ENCODE measurements at regions not wholly inside any gene's neighbourhood (a gene's known extent, or its start where the extent isn't known, plus 50 kb on each side); places are given as distances from the start of the nearest gene placed in this dataset.
A peak's percentile ranks its signal among the peaks of the same experiment; 100 is the strongest.

DNA sequence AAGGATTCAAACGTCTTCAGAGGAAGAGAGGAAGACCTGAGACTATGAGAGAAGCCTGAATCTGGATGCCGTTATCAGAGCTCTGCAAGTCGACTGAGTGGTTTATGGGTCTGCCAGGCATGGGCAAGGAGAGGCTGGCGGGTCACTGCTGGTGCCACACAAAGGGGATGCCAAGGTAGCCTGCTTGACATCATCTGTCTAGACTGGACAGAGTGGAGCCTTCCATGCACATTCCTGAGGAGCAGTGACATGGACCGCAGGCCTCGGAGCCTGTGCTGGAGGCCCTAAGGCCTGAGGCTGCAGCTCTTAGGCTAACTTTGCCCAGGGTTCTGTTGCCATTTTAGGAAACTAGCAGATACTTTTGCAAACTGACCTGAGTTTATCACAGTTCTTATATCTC, 127.4 kb downstream of the WT1 start:
- no peak for DNase-seq (ENCODE audit: low spot score)
- H3K27ac Mint-ChIP-seq = no peak overlapping the region
- peak in 1 of 2 donors; percentile 24 for ATAC-seq
- H3K36me3 Mint-ChIP-seq = no peaks in the 10 kb centered on the region
- H3K27me3 Mint-ChIP-seq = peaks cover 0 to 6% of the 10 kb centered on the region in 2 donors
- peaks cover 0 to under 1% of the 10 kb centered on the region in 2 donors for H3K4me1 Mint-ChIP-seq (ENCODE audit: low read depth in 2 of 2)
- no peaks in the 10 kb centered on the region for H3K9me3 Mint-ChIP-seq
- H3K4me3 Mint-ChIP-seq = no peak overlapping the region

DNA sequence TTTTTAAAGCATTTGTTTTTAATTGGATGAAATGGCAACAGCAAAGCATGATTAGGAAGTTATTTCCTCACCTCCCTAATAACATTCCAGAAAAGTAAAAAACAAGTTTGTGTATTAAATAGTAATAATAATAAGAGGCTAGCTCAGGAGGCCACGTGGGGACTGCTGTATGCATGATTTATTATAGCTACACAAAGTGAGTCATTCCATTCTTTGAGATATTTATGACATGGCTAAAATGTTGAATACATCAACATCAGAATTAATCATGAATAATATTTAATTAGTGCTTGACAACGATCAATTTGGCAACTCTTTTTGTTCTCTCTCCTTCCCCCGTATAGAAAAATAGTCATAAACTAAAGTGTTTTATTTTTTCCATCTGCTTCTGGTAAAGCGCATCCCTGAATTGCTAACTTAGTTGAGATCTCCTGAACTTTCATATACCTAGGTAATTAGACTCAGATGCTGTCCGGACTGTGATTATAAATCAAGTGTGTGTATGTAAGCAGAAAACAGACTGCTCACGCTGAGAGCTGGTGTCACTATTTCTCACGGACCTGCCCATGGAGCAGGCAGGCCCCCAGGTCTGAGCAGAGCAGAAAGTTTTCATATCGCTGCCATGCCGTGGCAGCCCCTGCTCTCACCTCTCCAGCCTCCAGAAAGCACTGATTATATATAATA, 125.7 kb downstream of the WT1 start:
- peaks cover 0 to 2% of the 10 kb centered on the region in 2 donors for H3K4me1 Mint-ChIP-seq (ENCODE audit: low read depth in 2 of 2)
- H3K4me3 Mint-ChIP-seq = no peak overlapping the region
- DNase-seq (ENCODE audit: low spot score) (no peak), ATAC-seq (no peak)
- H3K9me3 Mint-ChIP-seq = no peaks in the 10 kb centered on the region
- no peaks in the 10 kb centered on the region for H3K36me3 Mint-ChIP-seq
- H3K27me3 Mint-ChIP-seq = peaks cover 0 to 8% of the 10 kb centered on the region in 2 donors
- H3K27ac Mint-ChIP-seq = no peak overlapping the region

DNA sequence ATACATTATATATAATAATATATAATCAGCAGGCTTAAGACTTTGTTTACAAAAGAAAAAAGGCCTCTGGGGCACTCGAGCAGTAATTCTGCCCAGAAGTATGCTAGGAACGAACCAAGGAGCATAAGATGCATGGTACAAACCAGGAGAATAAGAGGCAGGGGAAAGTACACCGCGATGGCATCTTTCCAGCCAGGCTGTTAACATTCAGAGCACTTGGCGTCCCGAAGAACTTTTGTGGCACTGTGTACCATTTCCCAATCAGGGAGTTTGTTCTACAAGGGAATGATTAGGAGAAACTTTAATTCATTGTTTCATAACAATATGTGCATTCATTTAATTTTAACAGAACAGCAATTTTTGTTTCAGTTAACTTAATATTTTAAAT, 125.1 kb downstream of the WT1 start:
- Mint-ChIP-seq H3K27me3 (peaks cover 0 to 8% of the 10 kb centered on the region in 2 donors), H3K4me3 (no peak overlapping the region), H3K4me1 (ENCODE audit: low read depth in 2 of 2) (peaks cover 0 to 2% of the 10 kb centered on the region in 2 donors), H3K27ac (no peak overlapping the region), H3K9me3 (no peaks in the 10 kb centered on the region), H3K36me3 (no peaks in the 10 kb centered on the region)
- DNase-seq (ENCODE audit: low spot score) (no peak), ATAC-seq (no peak)

DNA sequence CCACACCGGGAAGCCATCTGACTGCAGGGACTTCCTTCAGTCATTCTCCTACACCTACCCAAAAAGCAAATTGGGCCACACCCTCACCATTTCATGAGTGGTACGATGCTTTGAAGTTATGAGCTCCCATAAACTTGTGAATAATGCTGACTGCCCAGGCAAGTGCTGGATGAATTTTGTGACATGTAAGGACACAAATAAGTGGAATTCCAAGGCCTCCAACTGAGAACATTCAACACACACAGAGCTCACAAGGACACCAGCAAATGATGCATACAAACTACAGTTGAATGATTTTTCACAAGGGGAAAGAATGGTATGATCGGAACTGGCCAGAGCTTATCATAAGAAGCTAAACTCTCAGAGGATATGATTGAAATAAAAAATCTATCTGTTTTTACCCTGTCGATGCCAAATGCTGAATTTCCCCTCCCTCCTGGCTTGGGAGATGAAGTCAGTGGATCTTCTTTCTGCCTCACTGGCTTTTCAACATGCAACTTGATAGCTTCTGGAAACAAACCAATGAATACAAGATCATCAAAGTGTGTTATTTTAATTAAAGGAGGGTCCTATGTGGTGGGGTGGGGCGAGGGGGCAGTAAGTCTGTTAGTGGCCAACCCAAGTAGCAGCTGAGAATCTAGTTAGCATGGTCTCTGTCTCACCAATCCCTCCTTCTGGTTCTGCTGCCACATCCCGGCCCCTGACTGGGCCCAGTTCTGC, 123.8 kb downstream of the WT1 start:
- no peak for ATAC-seq
- no peaks in the 10 kb centered on the region for H3K36me3 Mint-ChIP-seq
- peaks cover 0 to 8% of the 10 kb centered on the region in 2 donors for H3K27me3 Mint-ChIP-seq
- no peak overlapping the region for H3K27ac Mint-ChIP-seq
- no peaks in the 10 kb centered on the region for H3K9me3 Mint-ChIP-seq
- no peak overlapping the region for H3K4me3 Mint-ChIP-seq
- no peak for DNase-seq (ENCODE audit: low spot score)
- peaks cover 0 to 2% of the 10 kb centered on the region in 2 donors for H3K4me1 Mint-ChIP-seq (ENCODE audit: low read depth in 2 of 2)

DNA sequence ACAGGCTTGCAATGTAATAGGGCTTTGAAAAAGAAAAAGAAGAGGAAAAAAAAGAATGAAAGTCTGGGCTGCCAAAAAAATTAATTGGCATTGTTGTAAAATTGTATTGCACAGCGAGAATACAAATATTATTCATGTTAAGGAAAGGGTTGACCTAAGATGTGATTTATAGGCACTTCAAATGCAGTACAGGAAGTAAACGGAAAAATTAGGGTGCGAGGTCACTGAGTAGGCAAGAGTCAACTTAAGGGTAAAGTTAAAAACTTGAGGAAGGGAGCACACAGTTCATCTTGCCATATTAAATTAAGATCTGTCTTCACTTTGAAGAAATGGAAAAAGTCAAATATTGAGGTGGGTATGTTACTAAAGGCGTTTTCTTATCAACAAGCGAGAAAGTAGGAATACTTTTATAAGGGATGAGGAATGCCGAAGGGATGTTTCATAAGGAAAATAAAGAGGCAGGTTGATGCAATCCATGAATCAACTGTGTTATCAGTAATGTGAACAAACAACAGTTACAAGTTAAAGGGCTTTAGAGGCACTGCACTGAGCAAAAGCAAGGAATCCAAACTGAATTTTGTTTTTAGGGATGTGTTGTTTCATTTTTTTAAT, 123.0 kb downstream of the WT1 start:
- no peak for ATAC-seq
- H3K4me1 Mint-ChIP-seq (ENCODE audit: low read depth in 2 of 2) = peaks cover 2 to 6% of the 10 kb centered on the region in 2 donors
- no peak overlapping the region for H3K4me3 Mint-ChIP-seq
- H3K9me3 Mint-ChIP-seq = no peaks in the 10 kb centered on the region
- no peaks in the 10 kb centered on the region for H3K36me3 Mint-ChIP-seq
- no peak overlapping the region for H3K27ac Mint-ChIP-seq
- H3K27me3 Mint-ChIP-seq = peaks cover 0 to 8% of the 10 kb centered on the region in 2 donors
- DNase-seq (ENCODE audit: low spot score) = no peak

DNA sequence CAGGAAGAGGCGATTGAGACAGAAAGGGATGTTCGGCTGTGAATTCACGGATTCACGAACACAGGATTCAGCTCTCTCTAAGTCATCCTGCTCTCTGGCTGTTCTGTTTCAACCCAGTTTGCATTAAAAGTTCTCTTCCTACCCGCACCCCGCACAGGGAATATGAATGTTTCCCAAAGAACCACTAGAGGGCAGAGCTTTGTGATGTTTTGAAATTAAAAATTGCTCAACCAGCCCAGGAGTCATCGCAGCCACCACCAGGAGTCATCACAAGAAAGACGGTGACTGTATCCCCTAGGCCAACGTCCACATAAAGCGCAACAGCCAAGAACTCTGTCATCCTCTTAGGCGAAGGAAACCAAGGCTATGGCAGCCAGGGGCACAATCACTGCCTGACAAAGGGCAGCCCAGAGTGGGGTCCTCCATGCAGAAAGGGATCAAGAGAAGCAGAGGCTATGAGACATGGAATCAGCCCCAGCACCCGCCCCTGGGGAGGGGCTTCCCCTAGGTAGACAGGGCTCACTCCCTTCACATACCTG, 122.4 kb downstream of the WT1 start:
- H3K27ac Mint-ChIP-seq = no peak overlapping the region
- no peaks in the 10 kb centered on the region for H3K9me3 Mint-ChIP-seq
- peaks cover 0 to 8% of the 10 kb centered on the region in 2 donors for H3K27me3 Mint-ChIP-seq
- no peaks in the 10 kb centered on the region for H3K36me3 Mint-ChIP-seq
- ATAC-seq (peak; percentile 74 to 78), DNase-seq (ENCODE audit: low spot score) (no peak)
- no peak overlapping the region for H3K4me3 Mint-ChIP-seq
- H3K4me1 Mint-ChIP-seq (ENCODE audit: low read depth in 2 of 2) = peaks cover 9 to 11% of the 10 kb centered on the region in 2 donors

DNA sequence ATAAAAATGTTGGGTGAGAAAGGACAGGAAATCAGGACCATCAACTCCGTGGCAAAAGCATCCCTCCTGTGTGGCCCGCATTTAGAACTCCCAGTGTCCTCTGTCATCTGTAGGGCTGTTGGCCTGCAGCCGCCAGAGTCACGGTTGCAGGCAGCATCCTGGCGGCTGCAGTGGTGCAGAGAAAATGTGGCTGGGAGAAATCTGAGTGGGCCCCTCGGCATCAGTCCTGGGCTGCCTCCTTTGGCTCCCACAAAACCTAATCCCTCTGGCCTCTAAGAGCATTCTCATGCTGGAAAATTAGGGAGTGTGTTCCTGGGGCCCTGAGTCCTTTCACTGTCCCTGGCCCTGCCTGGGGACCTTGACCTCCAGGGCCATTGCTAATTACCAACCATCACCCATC, 121.9 kb downstream of the WT1 start:
- no peaks in the 10 kb centered on the region for H3K36me3 Mint-ChIP-seq
- H3K27me3 Mint-ChIP-seq = peaks cover 0 to 8% of the 10 kb centered on the region in 2 donors
- H3K4me1 Mint-ChIP-seq (ENCODE audit: low read depth in 2 of 2) = peaks cover 10 to 13% of the 10 kb centered on the region in 2 donors
- no peak for ATAC-seq
- no peak for DNase-seq (ENCODE audit: low spot score)
- H3K27ac Mint-ChIP-seq = no peak overlapping the region
- H3K9me3 Mint-ChIP-seq = no peaks in the 10 kb centered on the region
- no peak overlapping the region for H3K4me3 Mint-ChIP-seq

DNA sequence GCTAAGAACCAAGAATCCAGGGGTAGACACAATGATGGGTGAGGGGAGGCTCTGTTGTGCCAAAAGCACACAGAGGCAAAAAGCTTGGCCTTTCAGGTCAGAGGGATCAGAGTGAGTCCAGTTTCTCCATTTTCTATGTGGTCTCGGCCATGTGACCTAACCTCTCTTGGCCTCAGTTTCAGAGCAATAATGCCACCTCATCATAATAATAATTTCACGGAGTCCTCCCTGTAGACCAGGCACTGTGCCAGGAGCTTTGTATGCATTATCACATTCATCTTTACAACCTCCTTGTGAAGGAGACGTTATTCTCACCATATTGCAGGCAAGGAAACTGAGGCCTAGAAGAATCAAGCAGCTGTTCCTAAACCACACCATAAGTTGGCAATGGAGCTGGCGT, 120.2 kb downstream of the WT1 start:
- ATAC-seq = no peak
- Mint-ChIP-seq H3K9me3 (no peaks in the 10 kb centered on the region), H3K36me3 (no peaks in the 10 kb centered on the region), H3K4me3 (no peak overlapping the region), H3K4me1 (ENCODE audit: low read depth in 2 of 2) (peaks cover 10 to 13% of the 10 kb centered on the region in 2 donors), H3K27me3 (peaks cover 7% of the 10 kb centered on the region in 2 donors), H3K27ac (no peak overlapping the region)
- DNase-seq (ENCODE audit: low spot score) = no peak

DNA sequence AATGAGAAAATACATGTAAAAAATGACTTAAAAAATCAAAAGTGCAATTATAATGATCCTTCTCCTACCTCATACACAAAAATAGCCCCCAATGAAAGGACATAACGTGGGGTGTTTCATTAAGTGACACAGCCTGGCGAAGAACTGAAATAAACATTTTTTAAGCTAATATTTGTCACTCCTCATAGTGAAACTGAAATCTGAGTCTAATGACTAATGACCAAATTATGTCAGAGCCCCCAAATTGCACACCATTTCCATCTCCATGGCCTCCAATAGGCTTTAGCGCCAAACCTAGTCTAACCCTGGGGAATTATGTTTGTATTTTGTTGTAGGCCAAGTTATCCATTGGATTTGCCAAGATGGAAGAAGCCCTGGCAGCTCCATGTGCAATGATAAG, 119.1 kb downstream of the WT1 start:
- no peaks in the 10 kb centered on the region for H3K36me3 Mint-ChIP-seq
- ATAC-seq (no peak), DNase-seq (ENCODE audit: low spot score) (no peak)
- H3K4me3 Mint-ChIP-seq = no peak overlapping the region
- H3K4me1 Mint-ChIP-seq (ENCODE audit: low read depth in 2 of 2) = peaks cover 10 to 13% of the 10 kb centered on the region in 2 donors
- peaks cover 9 to 14% of the 10 kb centered on the region in 2 donors for H3K27me3 Mint-ChIP-seq
- no peaks in the 10 kb centered on the region for H3K9me3 Mint-ChIP-seq
- no peak overlapping the region for H3K27ac Mint-ChIP-seq

DNA sequence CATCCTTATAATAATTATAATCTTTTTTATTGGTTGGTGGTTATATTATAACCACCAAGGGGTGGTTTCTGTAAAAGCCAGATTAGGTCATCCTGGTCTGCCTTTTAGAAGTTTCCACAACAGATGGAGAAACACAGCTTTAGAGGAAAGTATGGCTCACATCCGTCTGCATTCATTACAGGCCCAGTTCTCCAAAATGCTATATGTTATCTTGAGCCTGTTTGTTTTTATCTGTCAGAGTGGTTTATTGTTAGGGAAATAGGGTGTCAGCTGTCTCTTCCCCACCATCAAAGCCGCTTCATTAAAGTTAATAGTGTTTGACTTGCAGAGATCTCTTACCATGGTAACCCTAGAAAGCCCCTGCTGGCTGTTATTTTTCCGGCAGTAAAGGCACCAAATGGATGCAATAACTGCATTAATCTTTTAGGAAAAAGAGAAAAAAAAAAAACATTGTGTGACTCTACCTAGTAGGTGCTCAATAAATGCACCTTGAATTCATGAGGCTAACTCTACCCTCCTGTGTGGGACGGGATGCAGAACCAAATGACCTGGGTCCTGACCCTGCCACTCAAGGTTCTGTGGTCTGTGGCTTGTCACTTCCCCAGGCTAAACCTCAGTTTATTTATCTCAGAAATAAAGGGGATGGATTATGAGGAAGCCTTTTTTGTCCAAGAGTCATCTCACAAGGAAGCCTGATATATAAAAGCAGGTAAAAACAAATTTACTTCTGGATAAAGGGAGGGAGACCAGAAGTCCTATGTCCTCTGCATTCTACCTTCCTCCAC, 118.3 kb downstream of the WT1 start:
- H3K36me3 Mint-ChIP-seq = no peaks in the 10 kb centered on the region
- no peak overlapping the region for H3K4me3 Mint-ChIP-seq
- H3K9me3 Mint-ChIP-seq = no peaks in the 10 kb centered on the region
- H3K4me1 Mint-ChIP-seq (ENCODE audit: low read depth in 2 of 2) = peaks cover 10 to 13% of the 10 kb centered on the region in 2 donors
- H3K27me3 Mint-ChIP-seq = peaks cover 7 to 14% of the 10 kb centered on the region in 2 donors
- ATAC-seq (no peak), DNase-seq (ENCODE audit: low spot score) (no peak)
- no peak overlapping the region for H3K27ac Mint-ChIP-seq

DNA sequence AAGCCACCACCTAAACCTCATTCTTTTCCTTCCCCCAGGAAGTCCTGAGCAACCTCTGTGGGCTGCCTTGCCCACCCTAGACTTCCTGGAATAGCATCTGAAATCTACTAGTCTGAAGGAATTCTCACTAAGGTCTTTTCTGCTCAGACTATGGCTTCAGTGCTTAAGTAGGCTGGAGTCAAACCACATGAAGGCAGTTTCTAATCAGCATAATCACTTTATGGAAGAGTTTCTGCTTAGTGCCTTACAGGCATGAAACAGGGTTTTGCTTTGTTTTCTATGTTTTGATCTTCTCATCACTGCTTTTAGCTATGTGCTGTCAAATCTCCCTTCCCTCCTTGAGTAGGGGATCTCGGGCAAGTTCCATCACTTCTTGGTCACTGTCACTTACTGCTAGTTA, 117.7 kb downstream of the WT1 start:
- Mint-ChIP-seq H3K4me3 (no peak overlapping the region), H3K4me1 (ENCODE audit: low read depth in 2 of 2) (peaks cover 10 to 13% of the 10 kb centered on the region in 2 donors), H3K27ac (no peak overlapping the region), H3K9me3 (no peaks in the 10 kb centered on the region), H3K27me3 (peaks cover 9 to 14% of the 10 kb centered on the region in 2 donors), H3K36me3 (no peaks in the 10 kb centered on the region)
- no peak for DNase-seq (ENCODE audit: low spot score)
- ATAC-seq = no peak

DNA sequence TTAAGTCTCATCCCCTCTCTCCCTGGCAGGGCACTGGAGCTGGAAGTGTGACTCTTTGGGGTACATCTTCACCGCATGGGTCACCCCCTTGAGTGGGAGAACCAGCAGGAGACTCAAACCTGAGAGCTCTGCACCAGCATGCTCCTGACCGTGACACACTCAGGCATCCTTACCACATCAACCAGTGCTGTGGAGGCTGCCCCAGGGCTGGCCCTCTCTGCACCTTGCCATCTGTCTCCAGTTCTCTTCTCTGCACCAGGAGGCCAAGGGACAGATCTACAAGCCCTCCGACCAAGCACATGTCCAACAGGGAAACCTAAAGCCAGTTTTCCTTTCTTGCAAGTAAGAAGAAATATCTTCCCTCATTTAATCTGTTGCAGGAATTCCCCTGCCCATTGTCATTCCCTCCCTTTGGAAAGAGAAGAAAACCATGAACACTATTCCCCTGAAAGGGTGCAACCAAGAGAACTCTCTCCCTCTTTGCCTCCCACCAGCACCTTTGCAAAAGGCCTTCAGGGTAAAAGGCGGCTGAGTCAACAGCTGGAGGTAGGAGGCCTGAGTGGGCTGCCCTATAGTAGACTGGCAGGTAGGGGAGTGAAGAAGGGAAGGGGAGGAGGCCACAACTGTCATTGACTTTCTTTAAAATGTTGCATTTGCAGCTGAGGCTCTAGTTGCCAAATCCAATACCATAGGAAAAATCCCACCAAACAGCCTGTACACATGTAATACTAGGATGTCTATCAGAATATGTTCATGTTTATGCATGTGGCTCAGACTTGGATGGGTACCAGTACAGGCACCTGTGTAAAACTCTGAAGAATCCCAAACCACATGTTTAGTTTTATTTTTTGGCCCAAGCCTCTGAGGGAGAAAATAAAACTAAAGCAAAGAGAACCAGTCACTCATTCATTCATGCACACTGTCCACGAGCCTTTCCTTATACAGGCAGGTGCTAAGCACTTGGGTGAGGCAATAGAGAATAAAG, 117.0 kb downstream of the WT1 start:
- DNase-seq (ENCODE audit: low spot score) = no peak
- peaks cover 10 to 11% of the 10 kb centered on the region in 2 donors for H3K4me1 Mint-ChIP-seq (ENCODE audit: low read depth in 2 of 2)
- no peaks in the 10 kb centered on the region for H3K36me3 Mint-ChIP-seq
- H3K27ac Mint-ChIP-seq = no peak overlapping the region
- H3K4me3 Mint-ChIP-seq = no peak overlapping the region
- ATAC-seq = peak; percentile 44 to 56
- H3K27me3 Mint-ChIP-seq = peaks cover 7 to 17% of the 10 kb centered on the region in 2 donors
- H3K9me3 Mint-ChIP-seq = no peaks in the 10 kb centered on the region

DNA sequence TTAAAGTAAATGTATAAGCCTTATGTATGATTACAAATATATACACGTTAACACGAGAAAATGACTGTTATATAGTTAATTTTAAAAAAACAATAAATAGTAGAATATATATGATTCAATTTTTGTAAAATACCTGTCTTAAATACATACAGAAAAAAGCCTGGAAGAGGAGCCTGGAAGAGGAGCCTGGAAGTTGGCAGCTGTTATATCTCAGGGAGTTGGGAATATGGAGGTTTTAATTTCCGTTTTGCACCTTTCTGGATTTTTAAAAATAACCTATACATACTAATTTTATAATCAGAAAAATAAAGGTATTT, 111.6 kb downstream of the WT1 start:
- DNase-seq (ENCODE audit: low spot score) (no peak), ATAC-seq (no peak)
- H3K4me3 Mint-ChIP-seq = no peak overlapping the region
- H3K27me3 Mint-ChIP-seq = peaks cover 14 to 31% of the 10 kb centered on the region in 2 donors
- no peaks in the 10 kb centered on the region for H3K4me1 Mint-ChIP-seq (ENCODE audit: low read depth in 2 of 2)
- H3K36me3 Mint-ChIP-seq = no peaks in the 10 kb centered on the region
- H3K9me3 Mint-ChIP-seq = no peaks in the 10 kb centered on the region
- no peak overlapping the region for H3K27ac Mint-ChIP-seq

Data from natural killer cell treated with Interleukin-12 subunit alpha and Interleukin-12 subunit beta and Interleukin-15 and Interleukin-18, amount 100 ng/mL, for 72 hours (primary cell).